OCI-LY7 (cell line): ENCODE measurements at regions not wholly inside any gene's neighbourhood (a gene's known extent, or its start where the extent isn't known, plus 50 kb on each side); places are given as distances from the start of the nearest gene placed in this dataset.

Source experiments
- BruUV-seq: library from RNA; stranded (reverse); fragments of 400-500 nt; replicated peaks from 2 replicates; lab custom pipeline; 2021; lab: Mats Ljungman, UMichigan
- CTCF ChIA-PET: fragments of 300-600 bp; sonication (Branson Sonifier 250); formaldehyde crosslinking; loops from one replicate; lab custom pipeline; 2022; ENCODE audit warnings: antibody characterized with exemption; ENCODE audit not compliant: unreplicated experiment; lab: Charles Lee
- POLR2A ChIA-PET: fragments of 300-600 bp; sonication (Branson Sonifier 250); formaldehyde crosslinking; loops from one replicate; lab custom pipeline; 2022; ENCODE audit warnings: antibody characterized with exemption; lab: Charles Lee
- DNase-seq: peaks from one replicate; pipeline ENCODE4 v3.0.0-alpha.2; 2015; ENCODE audit warnings: low spot score
- H2AFZ ChIP-seq: fragments of 200-600 bp; sonication (generic), shearing (Covaris generic); 2 replicates; pipeline ENCODE4 v1.6.1; 2014; ENCODE audit warnings: mild to moderate bottlenecking, antibody characterized with exemption, low read length, moderate library complexity
- H3K27ac ChIP-seq: fragments of 200-600 bp; sonication (generic); 2 replicates; pipeline ENCODE4 v1.5.1; 2014; ENCODE audit warnings: mixed run types, low read depth, mild to moderate bottlenecking, moderate library complexity, low read length, inconsistent platforms; ENCODE audit not compliant: poor library complexity, severe bottlenecking
- H3K36me3 ChIP-seq: fragments of 200-600 bp; sonication (generic); 2 replicates; pipeline ENCODE4 v1.6.1; 2014; ENCODE audit warnings: mild to moderate bottlenecking, antibody characterized with exemption, low read length, moderate library complexity, mixed read lengths; ENCODE audit not compliant: insufficient read depth
- H3K4me1 ChIP-seq: fragments of 200-600 bp; sonication (generic); 2 replicates; pipeline ENCODE4 v1.5.1; 2014; ENCODE audit warnings: mild to moderate bottlenecking, low read length; ENCODE audit not compliant: insufficient read depth, poor library complexity, severe bottlenecking
- H3K4me2 ChIP-seq: fragments of 200-600 bp; sonication (generic); 2 replicates; pipeline ENCODE4 v1.6.1; 2014; ENCODE audit warnings: mild to moderate bottlenecking, low read length
- H3K4me3 ChIP-seq: fragments of 200-600 bp; sonication (generic); 2 replicates; pipeline ENCODE4 v1.5.1; 2014; ENCODE audit warnings: mild to moderate bottlenecking, low read depth, low read length; ENCODE audit not compliant: poor library complexity, severe bottlenecking
- H3K79me2 ChIP-seq: fragments of 200-600 bp; sonication (generic); 2 replicates; pipeline ENCODE4 v1.6.1; 2016; ENCODE audit warnings: low read depth, mild to moderate bottlenecking, low read length, moderate library complexity, mixed read lengths; ENCODE audit not compliant: insufficient read depth
- H3K9me2 ChIP-seq: fragments of 200-600 bp; sonication (generic); 2 replicates; pipeline ENCODE4 v1.6.1; 2016; ENCODE audit warnings: mild to moderate bottlenecking, low read length, mixed read lengths; ENCODE audit not compliant: insufficient read depth
- H3K9me3 ChIP-seq: fragments of 200-600 bp; sonication (generic); 2 replicates; pipeline ENCODE4 v1.6.1; 2014; ENCODE audit warnings: mild to moderate bottlenecking, mixed run types, low read length, mixed read lengths
- H4K20me1 ChIP-seq: fragments of 200-600 bp; sonication (generic); 2 replicates; pipeline ENCODE4 v1.6.1; 2014; ENCODE audit warnings: mild to moderate bottlenecking, antibody characterized with exemption, low read length, moderate library complexity, mixed read lengths; ENCODE audit not compliant: insufficient read depth
- EZH2phosphoT487 ChIP-seq: fragments of 200-600 bp; sonication (generic); IDR thresholded peaks from 2 replicates; pipeline ENCODE4 v1.6.1; 2018; ENCODE audit warnings: low read depth, borderline replicate concordance, mild to moderate bottlenecking, mixed run types, antibody characterized with exemption, low read length, moderate library complexity, mixed read lengths
- intact Hi-C: fragments of 100-400 bp; cut with micrococcal nuclease; formaldehyde crosslinking; loops from one replicate; pipeline ENCODE4 v1.10.0; 2022; ENCODE audit not compliant: unreplicated experiment
- TF ChIP-seq, protein P1 (sequence below): fragments of 200-600 bp; sonication (generic); conservative IDR thresholded peaks from 2 replicates; pipeline ENCODE4 v1.5.1; 2014; ENCODE audit warnings: mild to moderate bottlenecking, antibody characterized with exemption, low read length, moderate library complexity, mixed read lengths

DNA sequence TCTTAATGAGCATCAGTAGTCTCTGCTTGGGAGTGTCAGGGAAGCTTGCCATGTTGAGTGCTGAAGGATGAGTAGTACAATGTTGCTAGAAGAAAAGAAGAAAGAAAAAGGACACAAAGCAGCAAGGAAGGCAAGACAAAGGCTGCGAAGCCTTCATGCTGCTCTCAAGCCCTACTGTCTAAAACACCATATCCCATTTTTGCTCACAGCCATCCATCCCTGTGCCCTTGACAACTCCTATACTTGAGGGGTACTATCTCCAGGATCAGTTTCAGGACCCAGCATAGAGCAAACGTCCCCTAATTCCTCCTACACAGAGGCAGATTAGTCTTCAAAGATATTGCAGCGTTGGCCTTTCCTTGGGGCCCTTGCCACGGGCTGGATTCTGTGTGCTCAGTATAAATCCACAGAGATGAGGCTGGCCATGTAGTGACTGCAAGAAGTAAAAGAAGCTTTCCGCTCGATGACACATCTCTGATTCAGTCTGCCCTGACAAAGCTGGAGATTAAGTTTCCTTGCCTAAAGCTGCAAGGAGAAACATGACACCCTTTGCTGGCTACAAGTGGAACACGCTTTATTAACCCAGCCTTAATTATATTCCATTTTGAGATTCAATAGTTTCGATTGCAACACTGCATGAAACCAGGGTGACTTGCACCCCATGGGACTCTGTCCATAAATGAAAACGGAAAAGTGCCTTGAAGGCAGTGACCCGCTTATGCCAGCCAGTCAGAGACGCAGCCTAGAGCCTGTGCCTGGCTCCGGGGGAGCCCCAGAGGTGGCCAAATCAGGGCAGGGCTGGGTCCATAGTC lies 304.6 kb downstream of the ACTL7B start:
- Histone ChIP-seq H3K9me3 (no peaks in the 10 kb centered on the region), H3K79me2 (no peaks in the 10 kb centered on the region), H3K4me3 (no peak overlapping the region), H3K36me3 (no peaks in the 10 kb centered on the region), H3K27ac (no peak overlapping the region), H3K4me1 (no peaks in the 10 kb centered on the region), H2AFZ (no peak overlapping the region), H3K9me2 (no peaks in the 10 kb centered on the region), H3K4me2 (no peak overlapping the region), H4K20me1 (no peaks in the 10 kb centered on the region)
- no peak for DNase-seq
- no TSS peak for BruUV-seq
- intact Hi-C loops: no loop called here
- POLR2A ChIA-PET: interaction anchor here (1.1 kb wide), 1 partner anchor 37 kb away, joined by 3 read pairs; no protein-coding TSS in a partner anchor
- TF ChIP-seq, protein P1, sequence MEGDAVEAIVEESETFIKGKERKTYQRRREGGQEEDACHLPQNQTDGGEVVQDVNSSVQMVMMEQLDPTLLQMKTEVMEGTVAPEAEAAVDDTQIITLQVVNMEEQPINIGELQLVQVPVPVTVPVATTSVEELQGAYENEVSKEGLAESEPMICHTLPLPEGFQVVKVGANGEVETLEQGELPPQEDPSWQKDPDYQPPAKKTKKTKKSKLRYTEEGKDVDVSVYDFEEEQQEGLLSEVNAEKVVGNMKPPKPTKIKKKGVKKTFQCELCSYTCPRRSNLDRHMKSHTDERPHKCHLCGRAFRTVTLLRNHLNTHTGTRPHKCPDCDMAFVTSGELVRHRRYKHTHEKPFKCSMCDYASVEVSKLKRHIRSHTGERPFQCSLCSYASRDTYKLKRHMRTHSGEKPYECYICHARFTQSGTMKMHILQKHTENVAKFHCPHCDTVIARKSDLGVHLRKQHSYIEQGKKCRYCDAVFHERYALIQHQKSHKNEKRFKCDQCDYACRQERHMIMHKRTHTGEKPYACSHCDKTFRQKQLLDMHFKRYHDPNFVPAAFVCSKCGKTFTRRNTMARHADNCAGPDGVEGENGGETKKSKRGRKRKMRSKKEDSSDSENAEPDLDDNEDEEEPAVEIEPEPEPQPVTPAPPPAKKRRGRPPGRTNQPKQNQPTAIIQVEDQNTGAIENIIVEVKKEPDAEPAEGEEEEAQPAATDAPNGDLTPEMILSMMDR: no peak
- no peak for TF ChIP-seq EZH2phosphoT487
- CTCF ChIA-PET: no interaction called here

DNA sequence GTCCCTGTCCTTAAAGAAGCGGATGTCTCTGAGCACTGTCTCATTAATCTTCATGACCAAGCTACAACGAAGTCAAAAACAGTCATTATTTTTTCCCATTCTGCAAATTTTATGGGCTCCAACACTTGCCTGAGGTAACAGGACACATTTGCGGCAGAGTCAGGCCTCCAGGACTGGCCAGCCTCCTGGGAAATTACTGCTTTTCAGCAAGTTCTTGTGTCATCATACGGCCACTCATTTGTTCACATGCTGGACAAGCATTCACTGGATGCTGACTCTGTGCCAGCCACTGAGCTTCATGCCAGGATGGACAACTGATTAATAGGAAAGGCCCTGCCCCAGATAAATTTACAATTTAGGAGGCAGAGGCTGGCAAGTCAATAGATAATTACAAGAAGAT lies 305.7 kb downstream of the ACTL7B start:
- no peak overlapping the region for H3K27ac ChIP-seq
- ChIA-PET POLR2A (interaction anchor here (0.6 to 1.1 kb wide), 4 partner anchors 34 to 607 kb away, joined by 3 to 4 read pairs (median 4); no protein-coding TSS in a partner anchor), CTCF (no interaction called here)
- H3K4me3 ChIP-seq: no peak overlapping the region
- H3K9me3 ChIP-seq: no peaks in the 10 kb centered on the region
- no peaks in the 10 kb centered on the region for H3K4me1 ChIP-seq
- H3K79me2 ChIP-seq: no peaks in the 10 kb centered on the region
- intact Hi-C loops: no loop called here
- H4K20me1 ChIP-seq: no peaks in the 10 kb centered on the region
- no peak overlapping the region for H3K4me2 ChIP-seq
- TF ChIP-seq, protein P1: no peak
- no peak for TF ChIP-seq EZH2phosphoT487
- H3K36me3 ChIP-seq: no peaks in the 10 kb centered on the region
- no peak for DNase-seq
- H3K9me2 ChIP-seq: no peaks in the 10 kb centered on the region
- no peak overlapping the region for H2AFZ ChIP-seq
- no TSS peak for BruUV-seq

DNA sequence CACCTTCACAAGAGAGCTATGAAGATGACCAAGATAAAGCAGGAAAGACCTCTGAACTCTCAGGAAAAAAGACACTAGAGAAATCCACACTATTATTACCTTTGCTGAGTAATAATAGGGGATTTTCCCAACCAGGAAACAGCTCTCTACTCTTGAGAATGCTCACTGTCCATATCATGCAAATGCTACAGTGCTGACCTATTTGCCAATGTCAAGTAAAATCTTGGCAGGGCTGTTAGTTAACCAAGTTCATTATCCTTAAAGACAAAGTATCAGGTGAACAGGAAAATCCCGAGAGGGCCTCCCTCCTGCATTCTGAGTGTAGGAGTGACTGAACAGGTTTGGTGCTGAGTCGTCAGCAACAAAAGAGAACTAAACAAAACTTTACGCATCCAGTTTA lies 306.6 kb downstream of the ACTL7B start:
- Histone ChIP-seq H3K4me1 (no peaks in the 10 kb centered on the region), H3K9me3 (no peaks in the 10 kb centered on the region), H4K20me1 (no peaks in the 10 kb centered on the region), H3K27ac (no peak overlapping the region), H3K79me2 (no peaks in the 10 kb centered on the region), H3K9me2 (no peaks in the 10 kb centered on the region), H3K4me2 (no peak overlapping the region), H3K4me3 (no peak overlapping the region), H2AFZ (no peak overlapping the region), H3K36me3 (no peaks in the 10 kb centered on the region)
- ChIA-PET POLR2A (interaction anchor here (0.6 kb wide), 1 partner anchor 1040 kb away, joined by 3 read pairs; no protein-coding TSS in a partner anchor), CTCF (no interaction called here)
- no peak for DNase-seq
- intact Hi-C loops: no loop called here
- no peak for TF ChIP-seq EZH2phosphoT487
- TF ChIP-seq, protein P1: no peak
- no TSS peak for BruUV-seq
